Natural killer cell (primary cell): ENCODE measurements at regions not wholly inside any gene's neighbourhood (a gene's known extent, or its start where the extent isn't known, plus 50 kb on each side); places are given as distances from the start of the nearest gene placed in this dataset.

Source experiments
- ATAC-seq, 3 donors: fragments of 150-1000 bp in 2 of 3; fragments of 200-7000 bp in 1 of 3; cut with Tn5 transposase; 1 replicate in 1 of 3; 2 replicates in 2 of 3; pipeline ENCODE4 v1.10.0; 2021; ENCODE audit warnings: mild to moderate bottlenecking in 2 of 3, moderate library complexity in 2 of 3
- DNase-seq, 2 donors: peaks; one replicate each; pipeline versions ENCODE4 v3.0.0 to v3.0.0-alpha.2; 2013 to 2021; ENCODE audit warnings: mixed read lengths in 1 of 2
- H3K27ac ChIP-seq: one replicate; pipeline ENCODE4 v1.5.1; 2013; ENCODE audit warnings: mild to moderate bottlenecking, low read length
- H3K27me3 ChIP-seq: one replicate; pipeline ENCODE4 v1.6.1; 2013; ENCODE audit warnings: low read length; ENCODE audit not compliant: control insufficient read depth, insufficient read depth
- H3K36me3 ChIP-seq: one replicate; pipeline ENCODE4 v1.6.1; 2013; ENCODE audit warnings: low read length; ENCODE audit not compliant: control insufficient read depth, insufficient read depth
- H3K4me1 ChIP-seq: one replicate; pipeline ENCODE4 v1.6.1; 2013; ENCODE audit warnings: low read length; ENCODE audit not compliant: control insufficient read depth, insufficient read depth
- H3K4me3 ChIP-seq: one replicate; pipeline ENCODE4 v1.5.1; 2013; ENCODE audit warnings: low read length
- H3K9me3 ChIP-seq: one replicate; pipeline ENCODE4 v1.6.1; 2013; ENCODE audit warnings: low read length; ENCODE audit not compliant: control insufficient read depth, insufficient read depth
- H3K27ac Mint-ChIP-seq, 2 donors: one replicate each; pipeline ENCODE4 v1.8.0; 2022; ENCODE audit warnings: mild to moderate bottlenecking in 2 of 2, mixed read lengths in 2 of 2, moderate library complexity in 1 of 2
- H3K27me3 Mint-ChIP-seq, 2 donors: one replicate each; pipeline ENCODE4 v1.8.0; 2022; ENCODE audit warnings: low read depth in 2 of 2, mixed read lengths in 2 of 2
- H3K36me3 Mint-ChIP-seq: one replicate; pipeline ENCODE4 v1.8.0; 2022; ENCODE audit warnings: mixed read lengths
- H3K4me1 Mint-ChIP-seq, 2 donors: one replicate each; pipeline ENCODE4 v1.8.0; 2022; ENCODE audit warnings: mixed read lengths in 2 of 2
- H3K4me3 Mint-ChIP-seq: one replicate; pipeline ENCODE4 v1.8.0; 2022; ENCODE audit warnings: mild to moderate bottlenecking, moderate library complexity, mixed read lengths
- H3K9me3 Mint-ChIP-seq, 2 donors: one replicate each; pipeline ENCODE4 v1.8.0; 2022; ENCODE audit warnings: mixed read lengths in 2 of 2
- WGBS: methylation state at CpG from one replicate; pipeline ENCODE4 v1.1.7; 2013; ENCODE audit warnings: missing lambda C conversion rate; ENCODE audit not compliant: insufficient coverage; 5-methylcytosine and 5-hydroxymethylcytosine counted together
- intact Hi-C: fragments of 100-400 bp; cut with micrococcal nuclease; formaldehyde crosslinking; loops from one replicate; pipeline ENCODE4 v1.14.2; 2022
- TF ChIP-seq, protein P1 (sequence below): fragments of 200-600 bp; IDR thresholded peaks from one replicate; pipeline ENCODE4 v1.8.0; 2022; ENCODE audit warnings: antibody characterized with exemption

DNA sequence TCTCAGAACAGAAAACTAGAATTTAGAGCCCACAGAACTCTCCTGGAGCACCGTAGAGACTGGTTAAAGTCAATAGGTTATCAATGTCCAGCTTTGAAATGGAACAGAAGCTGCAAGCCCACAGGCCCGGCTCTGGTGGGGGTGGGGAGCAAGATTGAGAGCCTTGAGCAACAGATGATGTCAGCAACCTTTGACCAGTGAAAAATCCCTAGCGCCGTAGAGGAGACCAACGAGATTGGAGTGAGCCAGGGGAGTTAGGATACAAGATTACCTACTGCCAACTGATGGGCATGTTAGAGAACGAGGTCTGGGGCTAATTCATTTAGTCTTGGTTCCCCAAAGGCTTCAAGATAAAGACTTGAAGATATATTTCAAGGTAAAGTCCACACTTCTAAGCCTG is 345.5 kb upstream of the LMCD1 start:
- H3K27ac Mint-ChIP-seq: no peak overlapping the region
- TF ChIP-seq, protein P1, sequence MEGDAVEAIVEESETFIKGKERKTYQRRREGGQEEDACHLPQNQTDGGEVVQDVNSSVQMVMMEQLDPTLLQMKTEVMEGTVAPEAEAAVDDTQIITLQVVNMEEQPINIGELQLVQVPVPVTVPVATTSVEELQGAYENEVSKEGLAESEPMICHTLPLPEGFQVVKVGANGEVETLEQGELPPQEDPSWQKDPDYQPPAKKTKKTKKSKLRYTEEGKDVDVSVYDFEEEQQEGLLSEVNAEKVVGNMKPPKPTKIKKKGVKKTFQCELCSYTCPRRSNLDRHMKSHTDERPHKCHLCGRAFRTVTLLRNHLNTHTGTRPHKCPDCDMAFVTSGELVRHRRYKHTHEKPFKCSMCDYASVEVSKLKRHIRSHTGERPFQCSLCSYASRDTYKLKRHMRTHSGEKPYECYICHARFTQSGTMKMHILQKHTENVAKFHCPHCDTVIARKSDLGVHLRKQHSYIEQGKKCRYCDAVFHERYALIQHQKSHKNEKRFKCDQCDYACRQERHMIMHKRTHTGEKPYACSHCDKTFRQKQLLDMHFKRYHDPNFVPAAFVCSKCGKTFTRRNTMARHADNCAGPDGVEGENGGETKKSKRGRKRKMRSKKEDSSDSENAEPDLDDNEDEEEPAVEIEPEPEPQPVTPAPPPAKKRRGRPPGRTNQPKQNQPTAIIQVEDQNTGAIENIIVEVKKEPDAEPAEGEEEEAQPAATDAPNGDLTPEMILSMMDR: no peak
- Histone ChIP-seq H3K9me3 (no peaks in the 10 kb centered on the region), H3K27me3 (no peaks in the 10 kb centered on the region), H3K36me3 (no peaks in the 10 kb centered on the region), H3K4me3 (no peak overlapping the region), H3K4me1 (no peaks in the 10 kb centered on the region), H3K27ac (no peak overlapping the region)
- no peak overlapping the region for H3K4me3 Mint-ChIP-seq
- no peaks in the 10 kb centered on the region for H3K36me3 Mint-ChIP-seq
- ATAC-seq (no peak), DNase-seq (no peak)
- H3K4me1 Mint-ChIP-seq: no peaks in the 10 kb centered on the region
- H3K27me3 Mint-ChIP-seq: peaks cover 0 to 9% of the 10 kb centered on the region in 2 donors
- 67% methylated on average over 6 of the region's 6 CpGs for WGBS
- intact Hi-C loops: no loop called here
- H3K9me3 Mint-ChIP-seq: peaks cover 2 to 3% of the 10 kb centered on the region in 2 donors

DNA sequence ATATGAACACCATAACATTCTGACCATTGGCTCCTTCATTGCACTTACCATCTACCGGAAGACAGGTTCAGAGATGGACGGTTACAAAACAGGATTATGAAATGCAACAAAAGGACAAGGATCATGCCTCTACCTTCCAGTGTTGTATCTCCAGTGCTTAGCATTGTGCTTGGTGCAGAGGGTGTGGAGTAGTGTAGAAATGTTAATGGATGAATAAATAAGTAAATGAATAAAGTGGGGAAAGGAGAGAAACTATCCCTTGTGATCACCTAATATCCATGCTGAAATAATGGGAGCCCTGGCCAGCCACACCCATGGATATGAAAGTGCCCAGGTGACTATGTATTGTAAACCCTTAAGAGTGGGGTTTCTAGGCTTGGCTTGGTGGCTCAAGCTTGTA is 344.8 kb upstream of the LMCD1 start:
- Histone ChIP-seq H3K4me3 (no peak overlapping the region), H3K9me3 (no peaks in the 10 kb centered on the region), H3K27ac (no peak overlapping the region), H3K36me3 (no peaks in the 10 kb centered on the region), H3K4me1 (no peaks in the 10 kb centered on the region), H3K27me3 (no peaks in the 10 kb centered on the region)
- H3K27ac Mint-ChIP-seq: no peak overlapping the region
- peaks cover 2 to 3% of the 10 kb centered on the region in 2 donors for H3K9me3 Mint-ChIP-seq
- TF ChIP-seq, protein P1: no peak
- H3K4me1 Mint-ChIP-seq: no peaks in the 10 kb centered on the region
- H3K36me3 Mint-ChIP-seq: no peaks in the 10 kb centered on the region
- H3K4me3 Mint-ChIP-seq: no peak overlapping the region
- H3K27me3 Mint-ChIP-seq: peaks cover 0 to 9% of the 10 kb centered on the region in 2 donors
- ATAC-seq (no peak), DNase-seq (no peak)
- intact Hi-C loops: no loop called here
- WGBS: 94% methylated on average over 2 of the region's 2 CpGs

DNA sequence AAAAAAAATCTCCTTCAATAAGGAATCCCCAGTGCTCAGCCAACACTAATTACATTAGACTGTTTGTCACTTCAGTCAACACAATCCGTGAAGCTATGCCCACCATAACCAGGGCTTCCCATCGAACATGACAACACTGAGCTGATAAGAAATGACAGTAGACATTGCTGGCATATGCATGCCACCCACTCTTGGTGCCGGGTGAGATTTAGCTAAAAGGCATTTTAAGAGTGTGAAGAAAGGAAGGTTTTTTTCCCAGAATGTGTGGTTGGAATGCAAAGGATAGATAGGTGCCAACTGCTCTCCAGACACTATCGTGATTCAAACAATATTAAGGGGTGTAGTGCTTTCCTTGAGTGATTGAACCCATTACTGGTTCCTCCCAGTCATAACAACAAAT is 344.0 kb upstream of the LMCD1 start:
- H3K27ac Mint-ChIP-seq: no peak overlapping the region
- Histone ChIP-seq H3K27ac (no peak overlapping the region), H3K4me1 (no peaks in the 10 kb centered on the region), H3K27me3 (no peaks in the 10 kb centered on the region), H3K9me3 (no peaks in the 10 kb centered on the region), H3K36me3 (no peaks in the 10 kb centered on the region), H3K4me3 (no peak overlapping the region)
- H3K36me3 Mint-ChIP-seq: no peaks in the 10 kb centered on the region
- intact Hi-C loops: no loop called here
- no peak for DNase-seq
- TF ChIP-seq, protein P1: no peak
- WGBS: 84% methylated on average over 4 of the region's 4 CpGs
- no peaks in the 10 kb centered on the region for H3K4me1 Mint-ChIP-seq
- no peak for ATAC-seq
- no peak overlapping the region for H3K4me3 Mint-ChIP-seq
- H3K27me3 Mint-ChIP-seq: peaks cover 0 to 9% of the 10 kb centered on the region in 2 donors
- H3K9me3 Mint-ChIP-seq: peaks cover 2 to 3% of the 10 kb centered on the region in 2 donors

DNA sequence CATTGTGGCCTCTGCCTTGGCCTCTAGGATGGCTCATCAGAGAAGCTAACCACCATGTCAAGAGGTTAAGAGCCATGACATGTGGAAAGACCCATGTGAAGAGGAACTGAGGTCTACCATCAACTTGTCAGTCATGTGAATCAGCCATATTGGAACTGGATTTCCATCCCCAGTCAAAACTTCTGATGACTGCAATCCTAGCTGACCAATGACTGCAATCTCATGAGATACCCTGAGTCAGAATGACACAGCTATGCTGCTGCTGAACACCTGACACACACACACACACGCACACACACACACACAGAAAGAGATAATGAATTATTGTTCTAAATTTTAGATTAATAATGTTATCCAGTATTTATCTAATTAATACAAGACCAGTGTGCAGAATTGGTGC is 337.5 kb upstream of the LMCD1 start:
- no CpG with 5 or more reads among the region's 1 CpG for WGBS
- H3K9me3 ChIP-seq: no peaks in the 10 kb centered on the region
- H3K4me1 ChIP-seq: no peaks in the 10 kb centered on the region
- Mint-ChIP-seq H3K27me3 (no peaks in the 10 kb centered on the region), H3K4me1 (no peaks in the 10 kb centered on the region), H3K4me3 (no peak overlapping the region), H3K9me3 (peaks cover 0 to 2% of the 10 kb centered on the region in 2 donors), H3K27ac (no peak overlapping the region), H3K36me3 (no peaks in the 10 kb centered on the region)
- H3K27me3 ChIP-seq: no peaks in the 10 kb centered on the region
- DNase-seq (no peak), ATAC-seq (no peak)
- TF ChIP-seq, protein P1: no peak
- no peaks in the 10 kb centered on the region for H3K36me3 ChIP-seq
- intact Hi-C loops: no loop called here
- no peak overlapping the region for H3K27ac ChIP-seq
- no peak overlapping the region for H3K4me3 ChIP-seq
